OCI-LY7 (cell line): ENCODE measurements at regions not wholly inside any gene's neighbourhood (a gene's known extent, or its start where the extent isn't known, plus 50 kb on each side); places are given as distances from the start of the nearest gene placed in this dataset.

Source experiments
- CTCF ChIP-seq: fragments of 200-600 bp; sonication (generic); conservative IDR thresholded peaks from 2 replicates; pipeline ENCODE4 v1.5.1; 2014; ENCODE audit warnings: mild to moderate bottlenecking, antibody characterized with exemption, low read length, moderate library complexity, mixed read lengths
- EZH2phosphoT487 ChIP-seq: fragments of 200-600 bp; sonication (generic); IDR thresholded peaks from 2 replicates; pipeline ENCODE4 v1.6.1; 2018; ENCODE audit warnings: low read depth, borderline replicate concordance, mild to moderate bottlenecking, mixed run types, antibody characterized with exemption, low read length, moderate library complexity, mixed read lengths

GRCh38 chr2:29991086-29991485 is 69.7 kb upstream of the ALK start:
- TF ChIP-seq CTCF, result no peak
- no peak for TF ChIP-seq EZH2phosphoT487
